GM18858 (cell line): ENCODE measurements at regions not wholly inside any gene's neighbourhood (a gene's known extent, or its start where the extent isn't known, plus 50 kb on each side); places are given as distances from the start of the nearest gene placed in this dataset.
"Not testable (repeated sequence)": the region's sequence is repeated elsewhere in the genome, so short reads cannot be mapped to it uniquely, and the experiment has no call there.

Experiments
- ATAC-seq: cut with Tn5 transposase; IDR thresholded peaks from one replicate; pipeline ENCODE4 v1.9.1; 2021; ENCODE audit not compliant: unreplicated experiment

DNA sequence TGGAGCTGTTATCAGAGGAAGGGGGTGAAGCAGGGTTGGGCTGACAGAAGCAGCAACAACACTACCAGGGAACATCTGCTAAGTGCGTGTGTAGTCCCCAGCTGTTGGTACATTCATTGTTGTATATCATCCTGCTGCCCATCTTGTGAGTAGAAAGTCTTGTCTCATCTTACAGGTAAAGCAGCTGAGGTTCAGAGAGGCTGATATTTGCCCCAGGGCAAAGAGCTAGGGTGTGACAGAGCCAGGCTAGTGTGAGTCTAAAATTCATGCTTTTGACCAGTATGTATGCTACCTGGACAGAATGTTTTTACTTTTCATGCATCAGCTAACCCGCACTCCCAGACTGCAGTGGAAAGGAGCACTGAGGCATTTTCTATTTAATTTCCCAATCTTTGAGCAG, 221.6 kb downstream of the STK31 start:
- no peak for ATAC-seq

- ATAC-seq: no peak
These were observed 228.2 kb downstream of the STK31 start for GRCh38 chr7:23938215-23938614.

- ATAC-seq: no peak
These were observed 229.0 kb downstream of the STK31 start for GRCh38 chr7:23938937-23939552.

- ATAC-seq: not testable (repeated sequence)
These were observed 229.7 kb downstream of the STK31 start for GRCh38 chr7:23939747-23940146.

DNA sequence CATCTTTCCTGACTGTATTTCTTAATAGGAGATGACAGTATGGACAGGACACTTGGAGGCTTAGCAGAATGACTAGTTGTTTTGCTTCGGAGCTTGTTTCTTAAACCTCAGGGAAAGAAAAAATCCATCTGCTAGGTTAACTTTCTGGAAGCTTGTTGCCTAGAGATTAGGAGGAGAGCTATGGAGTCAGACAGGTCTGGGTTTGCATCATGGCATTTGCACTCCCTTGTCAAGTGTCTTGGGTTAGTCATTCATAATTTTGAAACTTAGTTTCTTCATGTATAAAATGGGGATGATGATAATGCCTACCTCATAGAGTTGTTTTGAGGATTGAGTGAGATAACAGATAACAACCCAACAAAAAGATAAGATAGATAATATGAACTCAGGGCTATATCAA, 231.5 kb downstream of the STK31 start:
- ATAC-seq: no peak

GRCh38 chr7:23942032-23942431, 232.0 kb downstream of the STK31 start:
- no peak for ATAC-seq

GRCh38 chr7:23944131-23944530, 234.1 kb downstream of the STK31 start:
- ATAC-seq: no peak

GRCh38 chr7:23945472-23945871, 235.5 kb downstream of the STK31 start:
- no peak for ATAC-seq

GRCh38 chr7:23955145-23955544, 245.1 kb downstream of the STK31 start:
- ATAC-seq: no peak

DNA sequence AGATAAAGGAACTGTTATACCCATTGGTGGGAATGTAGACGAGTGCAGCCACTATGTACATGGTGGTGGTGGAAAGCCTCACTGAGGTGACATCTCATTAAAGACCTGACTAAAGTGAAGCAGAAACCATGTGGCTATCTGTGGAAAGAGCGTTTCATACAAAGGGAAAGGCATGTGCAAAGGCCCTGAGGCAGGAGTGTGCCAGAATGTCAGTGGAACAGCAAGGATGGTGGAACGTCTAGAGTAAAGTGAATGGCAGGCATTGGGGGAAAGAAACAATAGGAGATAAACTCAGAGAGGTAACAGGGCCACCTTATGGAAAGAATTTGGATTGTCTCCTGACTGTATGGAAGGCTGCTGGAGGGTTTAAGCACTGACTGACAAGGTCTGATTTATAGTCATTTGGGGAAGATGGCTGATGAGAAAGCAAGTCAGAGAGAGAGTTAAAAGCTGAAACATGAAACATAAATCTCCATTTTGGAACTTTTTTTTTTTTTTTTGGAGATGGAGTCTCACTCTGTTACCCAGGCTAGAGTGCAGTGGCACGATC, 245.7 kb downstream of the STK31 start:
- ATAC-seq: no peak

DNA sequence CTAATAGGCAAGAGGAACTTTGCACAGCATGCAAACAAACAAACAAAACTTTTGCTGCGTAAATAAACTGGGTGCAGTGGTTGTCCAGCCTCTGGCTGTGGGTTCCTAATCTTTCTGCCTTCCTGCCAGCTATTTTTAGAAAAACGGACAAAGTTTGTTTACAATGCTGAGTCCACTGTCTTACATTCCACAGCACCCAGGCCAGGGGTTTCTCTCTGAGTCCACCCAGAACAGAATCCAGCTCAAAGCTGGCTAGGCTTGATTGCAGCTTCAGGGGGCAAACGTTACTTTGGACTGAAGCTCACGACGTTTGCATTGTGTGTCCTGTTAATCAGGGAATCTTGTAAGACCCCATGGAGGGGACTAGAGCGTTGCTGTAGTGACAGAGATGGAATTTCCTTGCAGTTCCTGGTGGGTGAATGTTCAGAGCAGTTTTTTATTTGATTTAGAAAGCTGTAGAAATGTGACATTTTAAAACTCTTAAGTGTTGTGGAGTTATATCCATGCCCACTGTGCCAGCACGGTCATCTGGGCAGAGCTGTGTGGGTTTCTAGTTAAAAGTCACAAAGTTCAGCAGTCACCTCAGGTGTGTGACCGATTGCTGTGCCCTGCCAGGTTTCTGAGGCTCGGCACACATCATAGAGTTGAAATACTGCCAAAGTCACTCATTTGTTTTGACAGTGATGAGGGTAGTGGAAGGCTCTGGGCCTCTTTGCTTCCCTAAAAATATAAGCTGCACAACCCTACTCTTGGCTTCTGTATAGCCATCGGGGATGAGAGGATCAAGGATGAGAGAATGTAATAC, 247.0 kb downstream of the STK31 start:
- no peak for ATAC-seq

GRCh38 chr7:23959821-23960220, 249.8 kb downstream of the STK31 start:
- ATAC-seq: no peak

DNA sequence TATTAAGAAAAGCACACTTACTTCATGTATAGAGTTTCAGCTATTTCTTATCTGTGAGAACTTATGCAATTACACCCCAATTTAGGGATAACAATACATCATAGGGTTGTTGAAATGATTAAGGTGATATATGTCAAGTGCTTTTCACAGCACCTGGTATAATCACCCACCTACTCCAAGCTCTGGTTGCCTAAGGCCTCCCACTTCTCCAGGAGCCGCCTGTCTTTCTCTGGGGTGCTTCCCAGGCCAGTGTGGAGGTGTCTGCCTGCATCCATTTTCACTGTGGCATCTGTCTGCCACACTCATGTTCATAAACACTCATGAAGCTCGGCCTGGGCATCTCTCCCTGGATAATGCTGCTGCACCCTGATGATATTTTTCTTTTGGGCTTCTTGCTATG, 250.3 kb downstream of the STK31 start:
- ATAC-seq: no peak

GRCh38 chr7:23963461-23964165, 253.6 kb downstream of the STK31 start:
- ATAC-seq: no peak

GRCh38 chr7:23964715-23965114, 254.7 kb downstream of the STK31 start:
- ATAC-seq: no peak

- no peak for ATAC-seq
These were observed 255.3 kb downstream of the STK31 start for GRCh38 chr7:23965296-23965695.

DNA sequence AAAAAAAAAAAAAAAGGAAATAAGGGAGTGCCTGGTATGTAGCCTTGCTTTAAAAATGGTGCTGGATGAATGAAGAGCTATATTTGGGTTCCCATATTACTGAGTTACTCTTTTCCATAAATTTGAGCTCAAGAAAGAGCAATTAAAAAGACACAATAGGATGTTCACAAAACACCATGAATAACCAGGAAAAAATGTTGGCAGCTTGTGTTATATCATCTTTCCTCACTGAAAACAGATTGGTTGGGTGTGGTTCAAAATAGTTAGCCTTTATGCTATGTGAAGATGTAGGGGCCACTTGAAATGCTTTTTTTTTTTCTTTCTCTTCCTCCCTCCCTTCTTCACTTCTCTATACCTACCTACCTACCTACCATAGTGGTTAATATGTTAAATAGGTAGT, 256.9 kb downstream of the STK31 start:
- no peak for ATAC-seq

DNA sequence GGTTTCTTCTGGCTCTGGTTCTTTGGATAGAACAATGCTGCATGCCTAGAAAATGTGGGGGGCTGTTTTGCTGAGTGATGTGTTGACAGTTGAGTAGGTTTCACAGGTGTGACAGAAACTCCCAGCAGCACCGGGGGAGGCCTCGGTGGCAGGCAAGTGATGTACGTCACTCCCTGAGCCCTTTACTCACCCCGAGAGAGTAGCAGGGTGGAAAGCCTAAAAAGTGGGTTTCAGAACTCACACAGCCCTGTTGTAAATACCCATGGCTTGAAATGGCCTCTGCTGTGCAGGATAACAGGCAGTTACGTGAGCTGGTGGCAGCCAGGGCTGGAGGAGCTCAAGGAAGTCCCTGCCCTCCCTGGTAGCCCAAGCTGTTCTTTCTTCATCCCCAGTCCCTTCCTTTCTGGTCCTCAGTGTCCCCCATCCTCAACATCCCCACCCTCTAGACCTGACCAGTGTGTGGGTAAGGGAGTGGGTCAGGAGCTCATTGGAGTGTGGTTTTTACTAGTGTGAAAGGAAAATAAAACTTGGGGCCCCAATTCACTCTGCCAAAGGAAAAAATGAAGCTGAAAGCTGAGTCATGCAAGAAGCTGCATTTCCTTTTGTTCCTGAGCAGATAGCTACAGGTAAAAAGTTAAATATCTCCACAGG, 258.1 kb downstream of the STK31 start:
- no peak for ATAC-seq

GRCh38 chr7:23968791-23969190, 258.8 kb downstream of the STK31 start:
- no peak for ATAC-seq

GRCh38 chr7:23969443-23969842, 259.4 kb downstream of the STK31 start:
- ATAC-seq: no peak

DNA sequence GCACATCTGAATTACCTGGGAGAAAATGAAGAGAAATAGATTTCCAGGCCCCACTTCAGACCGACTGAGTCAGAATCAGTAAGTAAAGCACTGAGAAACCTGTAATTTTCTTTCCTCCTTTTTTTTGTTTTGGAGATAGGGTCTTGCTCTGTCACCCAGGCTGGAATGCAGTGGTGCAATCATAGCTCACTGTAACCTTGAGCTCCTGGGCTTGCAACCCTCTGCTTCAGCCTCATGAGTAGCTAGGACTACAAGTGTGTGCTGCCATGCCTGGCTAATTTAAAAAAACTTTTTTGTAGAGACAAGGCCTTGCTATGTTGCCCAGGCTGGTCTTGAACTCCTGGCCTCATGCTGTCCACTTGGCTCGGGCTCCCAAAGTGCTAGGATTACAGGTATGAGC, 260.2 kb downstream of the STK31 start:
- ATAC-seq: no peak
